UCSD-AML1 (cell line): ENCODE measurements at regions not wholly inside any gene's neighbourhood (a gene's known extent, or its start where the extent isn't known, plus 50 kb on each side); places are given as distances from the start of the nearest gene placed in this dataset.
"Not testable (repeated sequence)": the region's sequence is repeated elsewhere in the genome, so short reads cannot be mapped to it uniquely, and the experiment has no call there.

Experiments
- DNase-seq: peaks from one replicate; lab custom pipeline; 2025; ENCODE audit not compliant: unreplicated experiment; lab: John Stamatoyannopoulos, UW

DNA sequence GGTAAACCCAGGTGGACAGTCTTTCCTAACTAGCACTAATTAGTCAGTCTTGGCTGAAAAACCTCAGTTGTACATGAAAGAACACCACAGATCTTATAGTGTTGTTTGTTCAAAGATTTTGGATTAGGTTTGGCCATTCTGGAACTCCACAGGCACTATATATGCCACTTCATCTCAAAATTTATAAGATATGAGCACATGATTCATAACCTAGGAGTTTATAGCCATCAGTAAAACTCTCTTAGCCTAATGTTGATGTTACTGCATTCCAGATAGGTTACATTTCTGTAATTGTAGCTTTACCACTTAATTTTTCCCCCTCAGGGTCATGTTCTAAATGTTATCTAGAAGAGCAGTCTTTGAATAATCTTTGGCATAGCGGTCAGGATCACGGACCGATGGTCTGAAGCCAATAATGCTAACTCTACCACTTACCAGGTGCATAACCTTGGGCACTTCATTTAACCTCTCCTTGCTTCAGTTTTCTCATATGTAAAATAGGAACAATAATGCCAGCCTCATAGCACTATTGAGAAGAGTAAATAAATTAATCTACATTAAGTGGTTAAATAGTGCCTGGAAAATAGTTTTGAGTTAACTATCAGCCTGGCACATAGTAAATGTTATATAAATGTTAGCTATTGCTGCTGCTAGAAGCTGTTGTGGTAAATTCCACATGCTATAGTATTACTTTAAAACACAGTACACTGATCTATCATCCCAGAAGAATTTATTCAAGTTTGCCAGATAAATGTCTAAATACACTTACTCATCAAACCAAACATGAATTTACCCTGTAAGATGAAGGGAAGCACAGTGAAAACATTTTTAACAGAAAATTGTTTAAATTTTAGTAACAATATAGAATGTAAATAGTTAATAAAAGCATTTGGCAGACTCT is 743.9 kb downstream of the NR2F1-AS1 start:
- no peak for DNase-seq

DNA sequence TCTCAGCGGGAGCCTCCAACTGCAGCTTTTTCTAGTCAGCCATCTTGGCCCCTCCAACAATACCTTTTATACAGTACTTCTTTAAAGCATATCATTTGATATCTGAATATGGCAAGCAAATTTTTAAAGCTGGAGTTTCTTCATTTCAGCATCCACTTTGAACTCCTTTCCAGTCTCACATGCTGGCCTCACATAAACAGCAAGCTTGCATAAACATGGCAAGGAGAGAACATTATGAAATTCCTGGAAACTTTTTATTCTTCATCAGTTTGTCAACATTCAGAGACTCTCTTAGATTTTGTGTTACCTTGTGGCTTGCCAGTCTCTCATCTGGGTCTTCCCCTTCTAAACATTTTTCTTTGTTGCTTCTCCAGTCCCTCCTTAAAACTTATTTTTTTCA is 745.3 kb downstream of the NR2F1-AS1 start:
- no peak for DNase-seq

DNA sequence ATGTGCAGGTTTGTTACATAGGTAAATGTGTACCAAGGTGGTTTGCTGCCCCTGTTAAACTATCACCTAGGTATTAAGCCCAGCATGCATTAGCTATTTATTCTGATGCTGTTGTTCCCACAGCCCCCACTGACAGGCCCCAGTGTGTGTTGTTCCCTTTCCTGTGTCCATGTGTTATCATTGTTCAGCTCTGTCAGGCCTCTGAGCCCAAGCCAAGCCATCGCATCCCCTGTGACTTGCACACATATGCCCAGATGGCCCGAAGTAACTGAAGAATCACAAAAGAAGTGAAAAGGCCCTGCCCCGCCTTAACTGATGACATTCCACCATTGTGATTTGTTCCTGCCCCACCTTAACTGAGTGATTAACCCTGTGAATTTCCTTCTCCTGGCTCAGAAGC is 757.5 kb downstream of the NR2F1-AS1 start:
- DNase-seq = not testable (repeated sequence)

DNA sequence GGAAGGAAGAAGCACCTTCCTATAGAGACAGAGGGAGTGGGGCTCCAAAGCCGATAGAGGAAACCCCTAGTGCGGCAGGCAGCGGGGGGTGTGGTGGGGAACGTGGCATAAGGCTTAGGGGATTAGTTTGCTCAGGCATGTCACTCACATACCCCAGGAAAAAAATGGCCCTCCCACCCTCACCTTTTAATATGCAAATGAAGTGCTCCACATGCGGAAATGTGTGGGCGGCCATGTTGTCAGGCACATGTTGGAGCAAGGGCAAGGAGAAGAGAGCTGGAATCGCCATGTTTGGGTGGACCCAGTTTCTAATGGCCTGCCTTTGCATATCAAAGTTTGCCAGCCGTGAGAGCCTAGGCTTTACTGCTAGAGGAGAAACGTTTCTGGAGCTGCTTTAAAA is 758.8 kb downstream of the NR2F1-AS1 start:
- DNase-seq = no peak

DNA sequence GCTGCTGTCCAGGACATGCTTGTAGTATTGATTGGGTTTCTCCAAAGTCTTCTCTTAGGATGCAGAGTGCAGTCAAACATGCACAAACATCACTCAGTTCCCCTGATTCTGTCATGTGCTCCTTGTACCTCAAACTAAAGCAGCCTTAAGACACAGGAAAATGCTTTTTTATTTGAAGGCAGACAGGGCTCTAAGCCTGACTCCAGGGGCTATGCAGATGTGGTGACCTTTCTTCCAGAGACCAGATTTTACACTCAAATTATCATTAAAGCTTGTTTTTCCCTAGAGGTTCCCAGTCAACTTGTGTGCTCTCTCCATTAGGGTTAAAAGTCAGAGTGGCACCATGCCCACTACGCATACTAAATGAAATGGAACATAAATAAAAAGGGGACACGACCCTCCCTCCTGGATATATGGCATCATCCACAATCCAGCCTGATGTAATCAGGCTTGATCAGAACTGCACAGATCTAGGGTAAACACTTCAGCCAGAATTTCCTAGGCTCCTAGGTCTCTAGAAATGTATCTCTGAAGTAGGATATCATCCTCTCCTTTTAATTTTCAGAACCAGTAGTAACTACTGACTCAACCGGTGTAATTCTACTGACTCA is 771.1 kb downstream of the NR2F1-AS1 start:
- no peak for DNase-seq

DNA sequence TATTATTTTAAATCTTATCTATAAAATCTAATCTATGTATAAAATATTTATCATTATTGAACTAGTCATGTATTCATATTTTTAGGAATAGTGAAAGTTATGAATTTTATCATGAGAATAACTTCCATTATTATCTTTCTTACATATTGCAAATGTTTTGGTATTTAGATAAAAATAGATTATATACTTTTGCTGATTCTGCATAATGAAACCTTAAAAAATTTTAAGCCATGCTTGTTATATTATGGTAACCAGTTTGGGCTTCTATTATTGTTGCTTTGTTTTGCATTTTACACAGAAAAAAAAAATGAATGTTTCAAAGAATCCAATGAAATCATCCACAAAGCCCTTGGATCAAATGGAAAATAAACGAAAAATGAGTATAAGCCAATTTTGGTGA is 772.5 kb downstream of the NR2F1-AS1 start:
- no peak for DNase-seq

DNA sequence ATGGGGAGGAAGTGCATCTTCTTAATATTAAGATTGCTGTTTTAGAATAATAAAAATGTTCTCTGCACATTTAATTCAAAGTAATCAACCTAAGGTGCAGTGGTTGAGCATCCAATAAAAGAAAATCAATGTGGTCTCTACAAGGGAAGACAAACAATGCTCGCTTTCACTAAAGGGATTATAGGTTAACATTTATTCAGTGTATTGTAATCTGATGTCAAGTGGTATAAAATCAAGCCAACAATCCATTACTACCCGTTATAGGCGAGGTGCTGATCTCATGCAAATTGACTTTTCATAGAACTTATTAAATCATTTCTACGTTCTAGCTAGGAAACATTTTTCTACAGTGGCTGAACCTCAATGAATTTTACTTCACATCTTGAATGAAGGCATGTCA is 773.9 kb downstream of the NR2F1-AS1 start:
- no peak for DNase-seq

DNA sequence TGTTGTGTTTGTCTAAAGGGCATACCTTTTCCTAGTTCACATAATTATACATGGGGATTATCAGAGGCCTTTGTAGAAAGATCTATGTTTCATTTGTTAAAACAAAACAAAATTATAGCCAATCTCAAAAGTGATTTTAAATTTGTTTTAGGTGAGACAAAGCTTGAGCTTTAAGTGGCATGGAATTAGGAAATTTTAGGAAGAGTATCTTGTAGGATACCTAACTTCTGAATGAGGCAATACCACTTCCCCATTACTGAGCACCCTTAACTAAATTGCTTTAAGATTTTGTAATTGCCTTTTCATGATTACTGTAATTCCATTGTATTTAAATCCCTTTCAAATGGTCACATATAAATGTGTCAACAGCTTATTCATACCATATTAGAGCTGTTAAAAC is 775.6 kb downstream of the NR2F1-AS1 start:
- DNase-seq = no peak

DNA sequence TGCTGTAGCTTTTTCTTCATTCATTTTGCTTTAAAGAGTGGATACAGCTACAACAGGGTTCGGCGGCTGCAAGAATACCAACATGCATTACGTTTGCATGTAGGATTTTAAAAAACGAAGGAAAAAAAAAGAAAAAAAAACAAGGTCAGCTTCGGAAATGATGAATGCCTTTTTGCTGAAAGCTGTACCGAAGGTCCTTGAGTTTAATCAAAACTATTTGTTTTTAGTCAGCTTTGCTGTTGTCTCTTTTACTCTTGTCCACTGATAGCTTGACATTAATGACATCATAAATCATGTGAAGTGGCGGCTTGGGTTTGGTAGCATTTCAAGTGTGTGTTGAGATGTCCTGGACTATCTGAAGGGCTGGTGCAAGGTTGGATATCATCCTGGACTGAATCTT is 779.1 kb downstream of the NR2F1-AS1 start:
- DNase-seq = no peak

DNA sequence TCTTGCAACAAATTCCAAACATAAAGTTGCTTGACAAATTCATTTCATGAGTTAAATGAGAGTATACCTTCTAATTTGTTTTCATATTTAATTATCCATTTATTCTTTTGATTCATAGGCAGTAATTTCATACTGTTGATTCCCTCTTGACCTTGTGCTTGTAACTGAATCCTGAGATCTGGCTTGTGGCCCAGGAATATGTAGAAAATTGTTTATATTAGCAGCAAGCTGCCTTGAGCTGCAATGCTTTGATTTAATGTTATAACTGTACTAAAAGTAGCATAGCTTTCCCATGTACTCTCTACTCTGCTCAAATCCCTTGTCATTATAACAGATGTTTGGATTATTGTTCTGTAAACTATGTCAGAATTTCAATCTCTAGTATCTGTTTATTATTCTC is 780.7 kb downstream of the NR2F1-AS1 start:
- DNase-seq = no peak

DNA sequence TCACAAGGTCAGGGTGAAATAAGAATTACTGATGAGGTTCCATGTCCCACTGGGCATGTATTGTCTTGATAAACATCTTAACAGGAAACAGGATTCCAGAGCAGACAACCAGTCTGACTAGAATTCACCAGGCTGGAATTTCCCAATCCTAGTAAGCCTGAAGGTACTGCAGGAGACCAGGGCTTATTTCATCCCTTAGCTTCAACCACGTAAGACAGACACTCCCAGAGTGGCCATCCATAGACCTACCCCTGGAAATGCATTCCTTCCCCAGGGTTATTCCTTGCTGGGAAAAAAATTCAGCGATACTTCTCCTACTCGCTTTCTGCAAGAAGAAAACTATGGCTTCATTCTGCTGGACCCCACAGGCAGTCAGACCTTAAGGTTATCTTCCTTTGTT is 785.4 kb downstream of the NR2F1-AS1 start:
- DNase-seq = no peak

DNA sequence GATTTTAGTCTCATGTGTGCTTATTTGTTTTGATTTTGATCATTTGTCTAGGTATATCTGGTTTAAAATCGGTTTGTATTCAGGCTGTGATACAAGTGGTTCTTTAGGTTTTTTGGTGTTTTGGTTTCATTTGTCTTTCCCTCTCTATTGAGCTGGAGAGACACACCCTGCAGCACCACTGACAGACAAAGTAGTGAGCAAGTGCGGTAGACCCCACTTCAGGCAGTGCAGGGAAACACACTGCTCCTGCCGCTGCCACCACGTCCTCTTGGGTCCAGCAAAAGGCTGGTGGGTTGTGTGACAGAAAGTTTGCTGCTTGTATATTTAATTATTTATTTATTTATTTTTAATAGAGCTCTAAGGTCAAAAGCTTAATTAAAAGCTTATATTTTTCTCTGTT is 801.0 kb downstream of the NR2F1-AS1 start:
- no peak for DNase-seq

DNA sequence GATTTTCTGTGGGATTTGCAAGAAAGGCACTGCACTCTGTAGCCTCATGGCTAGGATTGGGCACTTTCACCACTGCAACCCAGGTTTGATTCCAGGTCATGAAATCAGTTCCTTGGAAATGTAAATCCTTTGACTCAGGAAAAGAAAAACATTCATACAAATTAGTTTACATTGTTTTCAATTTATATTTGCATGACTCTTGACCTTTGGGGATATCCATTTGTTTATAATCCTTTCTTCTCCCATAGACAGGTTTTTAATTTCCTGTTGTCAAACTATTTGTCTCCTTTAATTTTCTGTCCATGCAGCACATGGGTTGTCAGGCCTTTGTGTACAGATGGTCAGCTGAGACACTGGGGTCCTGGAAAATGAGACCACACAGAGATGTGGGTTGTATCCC is 801.5 kb downstream of the NR2F1-AS1 start:
- no peak for DNase-seq

DNA sequence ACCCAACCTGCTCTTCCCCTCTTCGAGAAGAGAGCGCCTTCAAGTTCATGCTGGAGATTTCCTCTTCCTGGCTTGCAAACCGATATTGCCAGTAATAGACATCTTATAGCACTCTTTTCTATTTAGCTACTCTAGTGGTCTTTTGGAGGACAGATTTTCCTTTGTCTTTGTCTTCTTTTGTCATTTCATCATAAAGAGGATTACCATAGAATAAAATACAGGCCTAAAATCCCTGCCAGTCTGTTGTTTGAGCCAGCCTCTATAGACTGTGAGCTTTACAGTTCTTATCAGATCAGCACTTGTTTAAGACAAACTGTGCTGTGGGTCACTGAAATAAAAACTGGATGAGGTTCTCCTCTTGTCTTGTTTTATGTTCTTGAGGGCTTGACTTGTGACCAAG is 802.8 kb downstream of the NR2F1-AS1 start:
- DNase-seq = no peak

DNA sequence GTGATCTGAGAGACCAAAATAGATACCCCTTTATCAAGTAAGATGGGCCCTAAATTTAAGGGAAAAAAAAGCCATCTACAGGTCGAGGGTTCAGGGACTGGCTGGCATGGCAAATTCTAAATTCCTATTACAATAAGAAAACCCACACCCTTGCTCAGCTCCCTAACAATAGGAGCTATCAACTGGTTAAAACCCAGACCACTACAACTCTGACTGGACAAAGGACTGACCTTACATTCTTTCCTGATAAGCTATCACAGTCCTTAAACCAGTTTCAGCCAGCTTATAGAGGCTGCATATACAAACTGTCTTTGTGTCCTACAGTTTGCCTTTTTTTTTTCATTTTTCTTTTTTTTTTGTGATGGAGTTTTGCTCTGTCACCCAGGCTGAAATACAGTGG is 803.6 kb downstream of the NR2F1-AS1 start:
- DNase-seq = no peak

DNA sequence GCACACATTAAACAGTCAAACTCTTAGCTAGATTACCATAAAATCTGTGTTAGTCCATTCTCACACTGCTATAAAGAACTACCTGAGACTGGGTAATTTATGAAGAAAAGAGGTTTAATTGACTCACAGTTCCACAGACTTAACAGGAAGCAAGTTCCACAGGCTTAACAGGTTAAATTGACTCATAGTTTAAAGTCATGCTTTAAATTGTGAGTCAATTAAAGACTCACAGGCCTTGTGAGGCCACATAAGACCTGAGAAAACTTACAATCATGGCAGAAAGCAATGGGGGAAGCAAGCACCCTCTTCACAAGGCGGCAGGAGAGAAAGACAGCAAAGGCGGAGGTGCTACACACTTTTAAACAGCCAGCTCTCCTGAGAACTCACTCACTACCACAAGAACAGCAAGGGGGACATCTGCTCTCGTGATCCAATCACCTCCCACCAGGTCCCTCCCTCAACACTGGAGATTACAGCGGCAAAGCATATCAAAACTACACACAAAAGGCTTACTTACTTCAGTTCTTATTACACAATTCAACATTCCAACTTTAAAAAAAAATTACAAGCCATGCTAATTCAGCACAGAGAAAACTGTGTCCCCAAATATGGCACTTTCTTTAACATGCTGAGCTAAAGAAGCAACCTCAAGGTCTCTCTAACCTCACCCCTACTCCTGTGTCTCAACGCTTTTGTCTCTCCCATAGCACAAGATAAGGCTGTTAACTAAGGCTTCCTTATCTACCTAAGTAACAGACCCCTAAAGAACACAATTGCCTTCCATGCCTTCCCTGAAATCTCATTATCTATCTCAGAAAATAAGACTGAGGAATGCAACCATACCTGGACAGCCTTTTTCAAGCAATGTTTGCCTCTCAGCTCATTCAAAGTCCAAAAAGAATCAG is 805.1 kb downstream of the NR2F1-AS1 start:
- no peak for DNase-seq

DNA sequence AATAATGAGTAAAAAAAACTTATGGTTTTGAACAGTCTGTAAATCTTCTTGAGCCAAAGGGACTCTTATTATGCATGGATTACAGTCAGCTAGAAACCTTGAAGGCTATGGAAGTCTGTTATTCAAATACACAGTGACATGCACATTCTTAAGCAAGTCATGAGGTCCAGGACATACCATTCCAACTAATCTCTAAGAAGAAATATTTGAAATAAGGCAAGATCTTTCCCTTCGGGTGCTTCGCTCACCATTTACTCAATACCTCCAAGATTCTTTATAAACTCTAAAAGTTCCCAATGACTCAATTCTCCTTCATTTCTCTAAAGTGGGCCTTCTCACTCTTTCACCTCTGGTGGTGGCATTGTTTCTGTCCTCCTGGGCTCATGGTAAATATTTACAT is 811.0 kb downstream of the NR2F1-AS1 start:
- DNase-seq = no peak

DNA sequence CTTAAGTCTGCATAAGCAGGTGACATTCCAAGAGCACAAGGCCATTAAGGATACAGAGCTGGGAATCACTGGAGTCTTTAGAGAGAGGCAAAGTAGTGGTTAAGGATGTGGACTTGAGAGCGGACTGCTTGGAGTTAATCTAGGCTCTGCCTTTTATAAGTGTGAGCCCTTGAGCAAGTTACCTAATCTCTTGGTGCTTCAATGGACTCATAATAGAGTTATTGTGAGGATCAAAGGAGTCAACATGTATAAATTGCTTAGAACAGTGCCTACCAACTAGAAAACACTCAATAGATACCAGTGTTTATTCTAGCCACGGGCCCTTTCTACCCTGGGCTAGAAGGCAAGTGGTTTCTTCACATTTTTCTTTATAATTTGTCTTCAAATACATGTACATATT is 819.4 kb downstream of the NR2F1-AS1 start:
- DNase-seq = no peak

DNA sequence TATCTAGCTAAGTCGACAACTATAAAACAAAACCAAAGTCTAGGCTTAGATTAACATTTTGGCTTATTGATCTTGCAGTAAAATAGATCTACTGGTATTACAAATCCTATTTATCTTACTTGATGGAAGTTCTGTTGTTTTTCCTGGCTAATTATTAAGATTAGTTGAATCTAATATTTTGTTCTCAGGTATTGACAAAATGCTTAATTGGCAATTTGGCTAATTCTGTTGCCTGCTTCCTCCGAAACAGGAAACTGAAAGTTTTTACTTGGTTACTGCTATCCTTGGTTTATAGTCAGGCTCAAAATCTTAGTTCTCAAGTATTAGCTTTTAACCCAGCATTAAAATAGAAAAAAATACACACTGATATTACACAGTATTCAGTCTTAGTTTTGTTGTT is 820.5 kb downstream of the NR2F1-AS1 start:
- DNase-seq = no peak

DNA sequence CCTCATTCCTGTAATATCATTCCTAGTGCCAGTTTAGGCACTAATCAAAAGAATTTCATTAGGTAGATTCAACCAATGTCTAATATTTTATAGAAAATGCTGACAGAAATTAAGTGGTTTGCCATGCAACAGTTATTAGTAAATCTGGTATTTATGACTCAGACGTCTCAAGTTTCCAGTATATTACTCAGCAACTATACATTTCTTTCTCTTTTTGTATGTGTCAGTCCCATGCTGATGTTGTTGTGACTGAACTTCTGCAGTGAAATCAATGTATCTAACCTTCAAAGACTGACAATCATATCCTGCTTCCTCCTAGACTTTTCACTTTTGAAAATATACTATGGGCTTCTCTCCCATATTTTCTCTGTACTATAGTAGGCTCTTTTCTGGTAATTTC is 822.5 kb downstream of the NR2F1-AS1 start:
- no peak for DNase-seq

DNA sequence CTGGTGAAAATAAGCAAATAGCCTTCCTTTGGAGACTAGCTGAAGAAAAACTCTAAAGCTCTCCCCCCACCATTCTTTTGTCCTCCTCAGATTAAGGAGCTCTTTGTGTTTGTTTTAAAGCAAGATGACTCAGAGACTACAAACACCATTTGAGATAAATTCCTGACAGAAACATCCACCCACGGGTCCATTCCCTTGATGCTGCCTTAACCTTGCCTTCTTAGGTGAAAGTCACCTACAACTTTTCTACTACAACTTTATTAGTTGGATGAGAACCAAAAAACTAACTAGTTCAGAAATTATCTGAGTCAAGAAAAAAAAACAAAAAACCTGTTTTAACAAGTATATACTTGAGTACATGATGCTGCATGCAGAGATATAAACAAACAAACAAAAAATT is 831.1 kb downstream of the NR2F1-AS1 start:
- no peak for DNase-seq
